ENCODE measurements at regions not wholly inside any gene's neighbourhood (a gene's known extent, or its start where the extent isn't known, plus 50 kb on each side); places are given as distances from the start of the nearest gene placed in this dataset.
A peak's percentile ranks its signal among the peaks of the same experiment; 100 is the strongest.
"Not testable (repeated sequence)": the region's sequence is repeated elsewhere in the genome, so short reads cannot be mapped to it uniquely, and the experiment has no call there.

DNA sequence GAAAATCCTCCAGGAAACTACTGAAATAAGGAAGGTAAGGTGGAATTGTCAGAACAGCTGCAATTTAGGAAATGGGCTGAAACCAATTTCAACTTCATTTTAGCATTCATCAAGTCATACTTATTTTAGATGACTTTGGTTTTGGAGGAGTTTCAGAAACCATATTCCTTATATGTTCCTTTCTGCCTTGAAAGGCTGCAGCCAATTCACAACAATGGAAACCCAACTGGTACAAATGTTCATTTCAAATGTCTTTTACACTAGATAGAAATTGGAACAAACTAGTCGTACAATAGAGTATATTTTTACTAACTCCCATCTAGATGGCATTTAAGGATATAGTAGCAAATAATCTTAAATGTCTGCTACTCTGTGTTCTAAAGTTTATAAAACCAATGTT lies 82.6 kb upstream of the ANKH start:
- in situ Hi-C loops (cut with HindIII; ENCODE audit: low pct_ligation_motif_present, low pct_unique_long_range_greater_than_20kb, low sequenced_read_pairs), result no loop called here
- no peak for DNase-seq

DNA sequence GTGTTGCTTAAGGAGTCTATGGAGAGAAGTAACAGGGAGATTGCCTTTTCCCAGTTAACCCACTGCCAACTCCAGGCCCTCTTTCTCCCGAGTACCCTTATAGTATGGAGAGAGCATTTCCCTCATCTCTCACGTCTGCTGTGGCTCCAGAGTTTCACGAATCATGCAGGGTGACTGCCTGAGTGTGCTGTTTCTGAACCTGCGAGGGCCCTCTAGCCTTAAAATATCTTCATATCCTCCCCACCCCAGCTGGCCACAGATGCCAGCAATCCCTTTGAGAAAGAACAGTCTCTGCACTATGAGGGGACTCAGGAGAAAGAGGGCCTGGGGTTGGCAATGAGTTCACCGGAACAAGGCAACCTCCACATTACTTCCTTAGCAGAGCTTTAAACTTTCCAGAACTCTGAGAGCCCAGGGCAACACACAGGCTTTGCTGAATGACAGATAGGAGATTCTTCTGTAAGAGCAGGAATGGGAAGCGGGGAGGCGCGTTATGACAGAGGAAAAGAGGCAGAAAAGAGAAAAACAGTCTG lies 81.6 kb upstream of the ANKH start:
- no peak for DNase-seq
- in situ Hi-C loops (cut with HindIII; ENCODE audit: low pct_ligation_motif_present, low pct_unique_long_range_greater_than_20kb, low sequenced_read_pairs), result no loop called here

DNA sequence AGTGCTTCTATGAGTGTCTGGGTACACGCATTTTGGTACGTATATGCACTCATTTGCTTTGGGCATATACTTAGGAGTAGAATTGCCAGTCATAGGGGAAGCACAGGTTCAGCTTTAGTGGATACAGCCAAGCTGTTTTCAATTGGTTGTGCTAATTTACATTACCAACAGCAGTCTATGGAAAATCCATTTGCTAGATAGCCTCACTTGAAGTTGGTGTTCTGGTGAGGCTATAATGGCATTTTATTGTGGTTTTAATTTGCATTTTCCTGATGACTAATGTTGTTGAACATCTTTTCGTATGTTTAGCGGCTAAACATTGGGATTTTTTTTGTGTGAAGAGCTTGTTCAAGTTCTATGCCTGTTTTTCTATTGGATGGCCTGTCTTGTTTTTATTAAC lies 76.8 kb upstream of the ANKH start:
- no peak for DNase-seq
- in situ Hi-C loops (cut with HindIII; ENCODE audit: low pct_ligation_motif_present, low pct_unique_long_range_greater_than_20kb, low sequenced_read_pairs), result no loop called here

DNA sequence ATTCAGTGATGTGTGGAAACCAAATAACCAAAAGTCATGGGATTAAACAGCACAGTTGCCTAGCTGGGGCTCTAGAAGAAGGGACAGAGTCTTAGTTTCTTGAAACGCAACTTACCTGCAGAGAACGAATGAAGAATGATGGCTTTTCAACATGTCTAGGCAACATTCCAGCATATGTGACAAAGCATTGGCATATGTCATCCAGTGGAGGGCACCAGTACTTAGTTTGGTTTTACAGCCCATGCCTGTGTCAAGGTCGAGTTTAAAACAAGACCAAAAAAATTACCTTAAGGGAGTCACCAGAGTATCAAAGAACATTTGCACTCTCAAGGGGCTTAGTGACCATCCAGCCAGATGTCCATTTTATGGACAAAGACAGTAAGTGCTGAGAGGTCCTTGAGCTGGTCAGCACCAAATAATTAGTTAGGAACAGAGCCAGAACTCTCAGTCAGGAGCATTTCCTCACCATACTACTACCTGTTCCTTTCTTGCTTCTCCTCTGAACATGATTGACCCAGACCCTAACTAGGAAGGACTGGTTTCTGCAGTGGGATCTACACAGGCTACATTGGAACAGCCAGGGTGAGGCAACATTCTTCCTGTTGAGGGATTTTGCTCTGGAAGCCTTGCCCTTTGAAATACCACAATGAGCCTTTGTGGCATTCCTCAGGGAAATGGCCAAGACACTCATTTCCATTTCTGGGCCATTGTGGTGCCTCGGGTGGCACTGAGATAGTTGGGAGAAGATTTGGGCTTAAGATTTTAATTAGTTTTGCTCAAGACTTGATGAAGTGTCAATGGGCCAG lies 75.4 kb upstream of the ANKH start:
- peak; percentile 46 for DNase-seq
- in situ Hi-C loops (cut with HindIII; ENCODE audit: low pct_ligation_motif_present, low pct_unique_long_range_greater_than_20kb, low sequenced_read_pairs), result no loop called here

DNA sequence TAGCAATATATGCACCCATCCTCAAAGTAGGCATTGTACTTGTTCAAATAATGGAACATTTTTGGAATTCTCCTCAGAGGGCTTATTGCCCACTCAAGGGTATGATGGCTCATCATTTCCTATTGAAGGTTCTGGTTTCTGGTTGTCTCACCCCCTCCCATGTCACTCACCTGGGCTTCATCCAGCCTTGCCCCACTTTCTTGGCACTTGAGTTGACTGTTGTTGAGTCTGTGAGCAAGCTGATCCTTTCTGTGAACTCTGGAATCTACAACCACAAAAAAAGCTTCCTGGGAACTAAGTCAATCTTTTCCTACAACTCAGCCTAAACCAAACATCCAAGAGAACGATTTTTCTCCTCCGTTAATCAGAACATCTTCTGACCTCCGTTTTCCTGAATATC lies 73.9 kb upstream of the ANKH start:
- in situ Hi-C loops (cut with HindIII; ENCODE audit: low pct_ligation_motif_present, low pct_unique_long_range_greater_than_20kb, low sequenced_read_pairs), result no loop called here
- no peak for DNase-seq

DNA sequence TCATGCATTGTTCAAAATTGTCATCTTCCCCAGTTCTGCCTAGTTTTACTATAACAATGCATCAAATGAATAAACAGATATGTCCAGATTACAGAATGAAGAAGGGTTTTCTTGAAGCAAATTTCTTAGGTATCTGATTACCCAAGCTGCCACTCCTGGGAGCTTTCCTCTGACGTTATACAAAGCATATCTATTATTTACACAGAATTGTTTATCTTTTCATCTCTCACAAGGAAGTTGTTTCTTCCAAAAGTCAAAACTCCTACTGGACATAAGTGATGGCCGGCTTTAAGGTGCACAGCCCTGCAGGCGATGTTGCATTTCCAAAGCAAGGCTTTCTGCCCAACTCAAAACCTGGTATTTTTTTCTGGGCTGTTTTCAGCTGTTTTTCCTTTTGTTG lies 73.4 kb upstream of the ANKH start:
- in situ Hi-C loops (cut with HindIII; ENCODE audit: low pct_ligation_motif_present, low pct_unique_long_range_greater_than_20kb, low sequenced_read_pairs), result no loop called here
- no peak for DNase-seq

DNA sequence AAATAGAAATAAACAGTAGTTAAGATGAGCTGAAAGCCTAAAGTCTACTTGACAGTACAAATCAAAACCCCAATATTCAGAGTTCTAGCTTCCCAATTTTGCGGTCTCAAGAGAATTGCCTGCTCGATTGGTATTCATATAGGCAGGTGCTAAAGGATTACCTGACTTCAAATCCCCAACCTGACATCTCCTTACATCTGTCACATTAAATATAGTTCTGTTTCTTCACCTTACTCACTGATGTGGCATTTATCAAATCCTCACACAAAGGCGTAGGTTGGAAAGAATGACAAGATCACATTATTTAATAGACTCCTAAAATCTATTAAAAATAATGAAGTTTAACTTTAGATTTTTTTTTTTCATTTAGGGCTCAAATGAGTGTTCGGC lies 72.8 kb upstream of the ANKH start:
- DNase-seq, result no peak
- in situ Hi-C loops (cut with HindIII; ENCODE audit: low pct_ligation_motif_present, low pct_unique_long_range_greater_than_20kb, low sequenced_read_pairs), result no loop called here

DNA sequence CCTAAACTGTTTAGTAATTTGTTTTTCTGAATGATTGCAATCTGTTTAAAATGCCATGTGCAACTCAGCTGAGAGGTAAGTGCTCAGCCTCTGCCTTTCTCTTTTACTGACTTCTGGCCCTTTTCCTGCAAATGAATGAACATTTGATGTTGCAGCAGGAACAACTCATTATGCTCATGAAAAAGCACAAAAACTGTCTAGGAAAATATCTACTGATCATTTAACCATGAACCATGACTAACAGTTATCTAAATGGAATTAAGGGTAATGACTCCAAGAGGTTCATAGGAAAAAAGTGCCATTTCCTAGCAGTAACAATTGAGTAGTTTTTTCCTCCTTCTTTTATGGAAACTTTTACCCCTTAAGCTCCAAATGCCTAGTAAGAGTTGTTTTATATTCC lies 70.6 kb upstream of the ANKH start:
- no peak for DNase-seq
- in situ Hi-C loops (cut with HindIII; ENCODE audit: low pct_ligation_motif_present, low pct_unique_long_range_greater_than_20kb, low sequenced_read_pairs), result no loop called here

DNA sequence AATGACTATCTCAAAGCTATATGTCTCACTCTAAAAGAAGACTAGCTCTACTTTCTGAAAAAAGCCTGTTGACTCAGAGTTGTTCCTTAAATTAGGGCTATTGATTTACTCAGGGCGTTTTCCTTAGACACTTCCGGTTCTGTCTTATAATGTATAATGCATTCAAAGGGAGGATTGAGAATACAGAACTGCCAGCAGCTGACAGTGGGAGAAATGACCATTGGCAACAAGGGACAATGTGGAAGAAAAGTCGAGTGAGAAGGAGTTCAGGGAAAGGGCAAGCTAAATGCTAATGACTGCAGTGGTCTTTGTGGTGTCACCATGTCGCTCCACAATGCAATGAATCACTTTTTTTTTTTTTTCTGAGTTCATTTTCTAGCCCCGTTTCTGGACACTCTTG lies 65.7 kb upstream of the ANKH start:
- no peak for DNase-seq
- in situ Hi-C loops (cut with HindIII; ENCODE audit: low pct_ligation_motif_present, low pct_unique_long_range_greater_than_20kb, low sequenced_read_pairs), result no loop called here

DNA sequence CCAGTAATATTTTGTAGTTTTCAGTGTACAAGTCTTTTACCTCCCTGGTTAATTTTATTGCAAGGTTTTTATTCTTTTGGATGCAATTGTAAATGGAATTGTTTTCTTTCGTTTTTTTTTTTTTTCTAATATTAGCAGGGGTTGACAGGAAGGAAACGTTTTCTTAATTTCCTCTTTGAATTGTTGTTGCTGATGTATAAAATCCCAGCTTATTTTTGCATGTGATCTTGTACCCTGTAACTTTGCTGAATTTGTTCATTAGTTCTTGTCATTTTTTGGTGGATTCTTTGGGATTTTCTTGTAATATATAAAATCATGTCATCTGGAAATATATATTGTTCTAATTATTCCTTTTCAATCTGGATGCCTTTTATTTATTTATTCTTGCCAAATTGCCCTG lies 65.0 kb upstream of the ANKH start:
- in situ Hi-C loops (cut with HindIII; ENCODE audit: low pct_ligation_motif_present, low pct_unique_long_range_greater_than_20kb, low sequenced_read_pairs), result no loop called here
- DNase-seq, result no peak

DNA sequence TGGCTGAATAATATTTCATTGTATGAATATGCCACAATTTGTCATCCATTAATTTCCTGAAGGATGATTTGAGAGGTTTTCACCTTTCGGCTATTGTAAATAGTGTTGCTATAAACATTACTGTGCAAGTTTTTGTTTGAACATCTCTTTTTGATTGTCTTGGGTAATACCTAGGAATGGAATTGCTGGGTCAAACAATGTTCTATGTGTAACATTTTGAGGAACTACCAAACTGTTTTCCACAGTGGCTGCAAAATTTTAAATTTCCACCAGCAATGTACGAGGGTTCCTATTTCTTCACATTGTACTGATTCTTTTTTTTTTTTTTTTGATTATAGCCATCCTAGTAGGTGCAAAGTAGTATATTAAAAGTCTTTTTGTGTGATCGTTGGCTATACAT lies 63.8 kb upstream of the ANKH start:
- DNase-seq, result no peak
- in situ Hi-C loops (cut with HindIII; ENCODE audit: low pct_ligation_motif_present, low pct_unique_long_range_greater_than_20kb, low sequenced_read_pairs), result no loop called here

DNA sequence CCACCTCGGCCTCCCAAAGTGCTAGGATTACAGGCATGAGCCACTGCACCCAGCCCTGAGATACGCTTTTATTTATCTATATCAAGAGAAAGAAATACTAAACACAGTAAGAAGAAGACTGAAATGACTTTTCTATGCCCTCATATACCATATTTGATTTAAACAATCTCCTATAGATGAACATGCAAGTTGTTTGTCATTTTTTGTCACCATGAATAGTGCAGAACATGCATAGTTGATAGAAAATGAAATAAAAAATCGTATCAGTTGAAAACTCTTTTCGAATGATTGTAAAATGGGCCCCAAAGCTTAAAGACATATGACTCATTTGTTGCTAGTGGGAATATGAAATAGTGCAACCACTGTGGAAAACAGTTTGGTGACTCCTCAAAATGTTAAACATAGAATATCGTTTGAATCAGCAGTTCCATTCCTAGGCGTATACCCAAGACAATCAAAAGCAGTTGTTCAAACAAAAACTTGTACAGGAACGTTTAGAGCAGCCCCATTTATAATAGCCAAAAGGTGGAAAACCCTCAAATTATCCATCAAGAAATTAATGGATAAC lies 61.4 kb upstream of the ANKH start:
- DNase-seq, result no peak
- in situ Hi-C loops (cut with HindIII; ENCODE audit: low pct_ligation_motif_present, low pct_unique_long_range_greater_than_20kb, low sequenced_read_pairs), result no loop called here

DNA sequence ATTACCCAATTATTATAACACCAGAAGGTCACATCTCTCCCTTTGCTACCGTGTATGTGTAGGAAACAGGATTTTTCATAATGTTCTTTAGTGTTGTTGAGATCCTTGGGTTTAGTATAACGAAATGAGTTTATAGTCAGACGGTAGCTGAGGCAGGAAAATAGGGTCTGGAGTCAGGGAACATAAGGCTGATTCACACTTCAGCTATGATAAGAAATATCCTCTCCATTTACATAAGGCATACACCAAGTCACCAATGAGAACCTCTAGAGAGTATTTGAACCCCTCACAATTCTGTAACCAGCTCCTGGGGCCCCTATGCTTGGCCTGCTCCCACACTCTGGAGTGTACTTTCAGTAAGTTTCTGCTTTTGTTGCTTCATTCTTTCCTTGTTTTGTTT lies 58.9 kb upstream of the ANKH start:
- DNase-seq, result no peak
- in situ Hi-C loops (cut with HindIII; ENCODE audit: low pct_ligation_motif_present, low pct_unique_long_range_greater_than_20kb, low sequenced_read_pairs), result no loop called here

DNA sequence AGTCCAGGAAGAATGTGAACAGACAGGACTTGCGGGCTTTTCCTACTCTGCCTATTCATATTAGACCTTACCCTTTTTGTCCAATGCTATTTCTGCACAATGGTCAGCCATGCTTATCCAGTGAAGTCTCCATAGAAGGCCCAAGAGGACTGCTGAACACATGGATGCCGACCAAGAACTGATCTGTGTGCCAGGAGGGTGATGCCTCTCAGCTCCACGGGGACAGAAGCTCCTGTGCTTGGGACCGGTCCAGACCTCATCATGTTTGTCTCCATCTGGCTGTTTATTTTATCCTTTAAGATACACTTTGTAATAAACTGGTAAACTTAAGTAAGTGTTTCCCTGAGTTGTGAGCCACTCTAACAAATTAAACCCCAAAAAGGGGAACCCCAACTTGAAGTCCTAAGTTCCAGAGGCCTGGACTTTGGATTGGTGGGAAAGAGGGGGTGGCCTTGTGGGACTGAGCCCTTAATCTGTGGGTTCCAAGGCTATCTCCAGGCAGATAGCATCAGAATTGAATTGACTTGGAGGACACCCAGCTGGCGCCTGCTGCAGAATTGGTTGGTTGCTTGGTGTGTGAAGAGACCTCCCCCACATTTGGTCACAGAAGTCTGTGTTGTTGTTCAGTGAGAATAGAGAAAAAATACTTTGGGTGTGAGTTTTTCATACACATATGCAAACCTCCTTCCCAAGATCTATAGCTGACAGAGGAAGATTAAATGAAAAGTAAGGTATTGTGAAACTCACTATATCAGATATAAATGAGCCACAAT lies 57.9 kb upstream of the ANKH start:
- in situ Hi-C loops (cut with HindIII; ENCODE audit: low pct_ligation_motif_present, low pct_unique_long_range_greater_than_20kb, low sequenced_read_pairs), result no loop called here

DNA sequence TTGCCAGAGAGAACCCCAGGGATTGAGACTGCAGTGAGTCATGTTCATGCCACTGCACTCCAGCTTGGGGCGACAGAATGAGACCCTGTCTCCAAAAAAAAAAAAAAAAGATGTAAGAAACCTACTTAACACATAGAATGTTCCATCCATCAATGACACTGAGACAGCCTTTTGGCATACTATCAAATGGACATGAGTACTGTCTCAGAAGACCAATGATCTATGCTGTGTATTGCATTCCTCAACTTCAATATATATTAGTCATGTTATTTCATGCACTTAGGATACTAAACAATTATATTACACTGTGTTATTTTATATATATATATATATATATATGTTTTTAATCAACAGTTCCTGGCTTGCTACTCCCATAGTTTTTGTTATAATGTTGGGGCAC lies 57.1 kb upstream of the ANKH start:
- in situ Hi-C loops (cut with HindIII; ENCODE audit: low pct_ligation_motif_present, low pct_unique_long_range_greater_than_20kb, low sequenced_read_pairs), result no loop called here
- DNase-seq, result no peak

More for the DNA sequence above, 57.9 kb upstream of the ANKH start:
- DNase-seq, result no peak

DNA sequence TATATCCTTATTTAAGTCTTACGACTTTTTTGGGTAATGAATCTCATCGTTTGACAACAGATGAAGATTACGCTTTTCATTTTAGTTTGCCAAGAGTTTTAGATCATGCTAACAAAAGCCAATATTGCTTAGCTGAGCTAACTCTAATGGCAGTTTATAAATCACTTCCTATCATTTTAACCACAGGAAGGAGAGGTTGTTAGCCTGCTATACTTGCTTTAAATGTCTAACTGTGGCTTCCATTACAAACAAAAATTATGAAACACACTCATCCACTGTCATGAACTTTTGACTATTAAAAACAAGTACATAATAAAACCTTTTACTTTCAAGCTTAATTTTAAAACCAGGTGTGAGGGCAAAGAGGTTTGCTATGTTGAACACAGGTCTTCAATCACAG lies 53.7 kb upstream of the ANKH start:
- DNase-seq, result no peak
- in situ Hi-C loops (cut with HindIII; ENCODE audit: low pct_ligation_motif_present, low pct_unique_long_range_greater_than_20kb, low sequenced_read_pairs), result no loop called here

DNA sequence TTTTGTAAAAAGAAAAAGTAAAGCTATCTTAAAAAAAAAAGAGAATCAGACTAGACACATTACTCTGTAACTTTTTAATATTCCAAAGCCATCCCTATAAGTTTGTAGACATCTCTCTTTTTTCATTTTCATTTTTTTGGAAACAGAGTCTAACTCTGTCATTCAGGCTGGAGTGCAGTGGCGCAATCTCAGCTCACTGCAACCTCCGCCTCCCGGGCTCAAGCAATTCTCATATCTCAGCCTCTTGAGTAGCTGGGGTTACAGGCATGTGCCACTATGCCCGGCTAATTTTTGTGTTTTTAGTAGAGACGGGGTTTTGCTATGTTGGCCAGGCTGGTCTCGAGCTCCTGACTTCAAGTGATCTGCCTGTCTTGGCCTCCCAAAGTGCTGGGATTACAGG lies 51.4 kb upstream of the ANKH start:
- DNase-seq; in situ Hi-C loops (cut with HindIII; ENCODE audit: low pct_ligation_motif_present, low pct_unique_long_range_greater_than_20kb, low sequenced_read_pairs): not testable (repeated sequence)

DNA sequence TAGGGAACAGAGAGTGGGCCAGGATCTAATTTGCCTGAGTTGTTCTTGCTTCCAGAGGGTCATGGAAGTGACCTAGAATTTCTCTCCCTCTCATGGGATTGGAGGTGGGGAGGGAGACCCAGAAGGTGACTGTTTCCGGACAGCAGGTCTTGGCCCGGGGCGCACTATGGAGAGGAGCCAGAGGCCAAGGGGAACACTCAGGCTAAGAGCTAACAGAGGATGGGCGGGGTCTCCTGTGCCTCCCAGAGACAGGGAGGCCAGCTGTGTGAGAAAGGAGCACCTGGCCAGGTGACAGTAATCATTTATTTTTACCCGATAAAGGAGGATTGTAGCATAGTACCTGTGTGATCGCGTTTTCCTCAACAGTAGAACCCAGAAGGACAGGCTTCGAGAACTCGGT lies 50.9 kb upstream of the ANKH start:
- in situ Hi-C loops (cut with HindIII; ENCODE audit: low pct_ligation_motif_present, low pct_unique_long_range_greater_than_20kb, low sequenced_read_pairs), result no loop called here
- DNase-seq, result no peak
